Cardiac muscle cell (in vitro differentiated cells and primary cell): ENCODE measurements at regions not wholly inside any gene's neighbourhood (a gene's known extent, or its start where the extent isn't known, plus 50 kb on each side); places are given as distances from the start of the nearest gene placed in this dataset.

ENCODE experiments used
- DNase-seq, 2 donors: peaks; one replicate each; pipeline versions ENCODE4 v3.0.0 to v3.0.0-alpha.2; 2010 to 2017; ENCODE audit warnings: low read depth in 1 of 2, low spot score in 1 of 2
- H3K27ac ChIP-seq: fragments of 200-600 bp; sonication (generic); 2 replicates; pipeline ENCODE4 v1.5.1; 2016
- H3K27me3 ChIP-seq: fragments of 200-600 bp; sonication (generic); 2 replicates; pipeline ENCODE4 v1.6.0; 2016; ENCODE audit warnings: control low read depth
- H3K36me3 ChIP-seq: fragments of 200-600 bp; sonication (generic); 2 replicates; pipeline ENCODE4 v1.5.1; 2016; ENCODE audit warnings: control low read depth
- H3K4me1 ChIP-seq: fragments of 200-600 bp; sonication (generic); 2 replicates; pipeline ENCODE4 v1.8.1; 2017; ENCODE audit warnings: low read depth, mild to moderate bottlenecking, mixed run types
- H3K4me3 ChIP-seq: fragments of 200-600 bp; sonication (generic); 2 replicates; pipeline ENCODE4 v1.5.1; 2016; ENCODE audit warnings: mild to moderate bottlenecking
- H3K9me3 ChIP-seq: fragments of 200-600 bp; sonication (generic); 2 replicates; pipeline ENCODE4 v1.5.1; 2017; ENCODE audit warnings: low read depth, mild to moderate bottlenecking, control low read depth
- TF ChIP-seq, protein P1 (sequence below): IDR thresholded peaks from 2 replicates; pipeline ENCODE4 v1.5.1; 2012; ENCODE audit warnings: low read depth, mild to moderate bottlenecking, low read length

DNA sequence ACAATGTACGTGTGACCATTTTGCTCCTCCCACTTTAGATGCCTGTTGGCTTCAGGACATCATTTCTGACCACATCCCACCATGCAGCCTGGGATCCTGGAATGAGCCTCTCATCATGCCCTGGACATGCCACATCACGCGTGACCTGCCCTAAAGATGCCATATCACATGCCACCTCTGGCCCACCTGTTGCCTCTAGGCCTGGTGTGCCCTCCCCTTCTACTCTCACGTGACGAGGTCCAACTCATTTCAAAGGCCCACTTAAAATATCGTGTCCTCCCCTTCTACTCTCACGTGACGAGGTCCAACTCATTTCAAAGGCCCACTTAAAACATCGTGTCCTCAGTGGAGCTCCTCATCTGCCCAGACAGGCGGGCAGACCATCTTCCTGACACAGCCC, 254.9 kb downstream of the TEX36 start:
- H3K27me3 ChIP-seq: no peaks in the 10 kb centered on the region
- no peak overlapping the region for H3K4me3 ChIP-seq
- no peaks in the 10 kb centered on the region for H3K9me3 ChIP-seq
- TF ChIP-seq, protein P1, sequence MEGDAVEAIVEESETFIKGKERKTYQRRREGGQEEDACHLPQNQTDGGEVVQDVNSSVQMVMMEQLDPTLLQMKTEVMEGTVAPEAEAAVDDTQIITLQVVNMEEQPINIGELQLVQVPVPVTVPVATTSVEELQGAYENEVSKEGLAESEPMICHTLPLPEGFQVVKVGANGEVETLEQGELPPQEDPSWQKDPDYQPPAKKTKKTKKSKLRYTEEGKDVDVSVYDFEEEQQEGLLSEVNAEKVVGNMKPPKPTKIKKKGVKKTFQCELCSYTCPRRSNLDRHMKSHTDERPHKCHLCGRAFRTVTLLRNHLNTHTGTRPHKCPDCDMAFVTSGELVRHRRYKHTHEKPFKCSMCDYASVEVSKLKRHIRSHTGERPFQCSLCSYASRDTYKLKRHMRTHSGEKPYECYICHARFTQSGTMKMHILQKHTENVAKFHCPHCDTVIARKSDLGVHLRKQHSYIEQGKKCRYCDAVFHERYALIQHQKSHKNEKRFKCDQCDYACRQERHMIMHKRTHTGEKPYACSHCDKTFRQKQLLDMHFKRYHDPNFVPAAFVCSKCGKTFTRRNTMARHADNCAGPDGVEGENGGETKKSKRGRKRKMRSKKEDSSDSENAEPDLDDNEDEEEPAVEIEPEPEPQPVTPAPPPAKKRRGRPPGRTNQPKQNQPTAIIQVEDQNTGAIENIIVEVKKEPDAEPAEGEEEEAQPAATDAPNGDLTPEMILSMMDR: no peak
- no peak overlapping the region for H3K27ac ChIP-seq
- DNase-seq: no peak
- no peaks in the 10 kb centered on the region for H3K36me3 ChIP-seq
- no peaks in the 10 kb centered on the region for H3K4me1 ChIP-seq

DNA sequence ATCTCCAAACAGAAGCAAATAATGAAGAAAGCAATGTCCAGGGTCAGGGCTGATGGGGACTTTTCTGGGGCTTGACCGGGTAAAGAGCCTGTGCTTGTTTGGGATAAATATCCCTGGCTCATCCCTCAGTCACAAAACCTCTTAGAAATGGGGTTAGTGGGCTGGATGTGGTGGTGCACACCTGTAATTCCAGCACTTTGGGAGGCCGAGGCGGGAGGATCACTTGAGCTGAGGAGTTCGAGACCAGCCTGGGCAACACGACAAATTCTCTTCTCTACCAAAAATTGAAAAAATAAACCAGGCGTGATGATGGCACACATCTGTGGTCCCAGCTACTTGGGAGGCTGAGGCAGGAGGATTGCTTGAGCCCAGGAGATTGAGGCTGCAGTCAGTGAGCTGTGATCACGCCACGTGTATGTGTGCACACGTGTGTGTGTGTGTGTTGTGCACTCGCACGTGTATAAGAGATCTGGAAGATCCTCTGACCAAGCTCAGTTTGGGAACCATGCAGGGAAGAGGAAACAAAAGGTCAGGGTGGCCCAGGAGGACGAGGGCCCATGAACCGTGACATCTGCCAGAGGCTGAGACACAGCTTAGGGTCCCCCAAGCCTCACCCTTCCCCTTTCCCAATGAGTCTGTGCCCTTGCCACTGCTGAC, 258.6 kb downstream of the TEX36 start:
- Histone ChIP-seq H3K27me3 (no peaks in the 10 kb centered on the region), H3K4me1 (no peaks in the 10 kb centered on the region), H3K9me3 (no peaks in the 10 kb centered on the region), H3K36me3 (no peaks in the 10 kb centered on the region), H3K27ac (no peak overlapping the region), H3K4me3 (no peak overlapping the region)
- TF ChIP-seq, protein P1: no peak
- no peak for DNase-seq

DNA sequence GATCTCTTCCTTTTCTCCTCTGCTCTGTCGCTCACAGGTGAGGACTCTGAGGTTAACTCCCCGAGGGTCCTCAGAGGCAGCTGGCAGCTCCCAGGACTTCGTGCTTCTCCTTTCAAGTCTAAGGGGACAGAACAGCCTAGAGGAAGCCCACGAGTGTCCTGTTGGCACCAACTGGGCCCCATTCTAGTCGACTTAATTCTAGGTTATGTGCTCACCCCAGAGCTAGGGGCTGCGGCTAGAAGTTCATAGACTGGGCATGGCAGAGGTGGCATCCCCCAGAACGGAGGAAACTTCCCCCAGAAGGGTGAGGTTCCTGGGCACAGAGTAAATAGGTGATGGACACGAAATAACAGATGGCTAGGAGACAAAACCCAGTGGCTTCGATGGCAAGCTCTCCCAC, 259.4 kb downstream of the TEX36 start:
- H3K27me3 ChIP-seq: no peaks in the 10 kb centered on the region

DNA sequence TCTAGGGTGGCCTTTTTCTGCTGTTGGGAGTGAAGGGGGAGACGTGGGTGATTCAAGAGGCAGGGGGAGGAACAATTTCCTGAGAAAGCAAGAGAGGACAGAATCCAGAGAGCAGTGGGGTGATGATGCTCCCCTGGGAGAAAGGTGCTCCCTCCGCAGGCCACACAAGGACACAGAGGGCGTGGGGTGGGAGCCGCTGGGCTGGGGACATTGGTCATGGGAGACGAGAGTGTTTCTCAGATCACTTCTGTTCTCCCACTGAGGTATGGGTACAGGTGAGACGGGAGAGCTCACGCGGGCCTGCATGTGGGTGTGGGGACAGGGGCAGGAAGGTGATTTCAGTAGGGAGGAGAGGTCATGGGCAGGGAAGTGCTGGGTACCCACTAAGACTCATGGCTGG, 259.5 kb upstream of the CTBP2 start:
- H3K36me3 ChIP-seq: no peaks in the 10 kb centered on the region
- TF ChIP-seq, protein P1: no peak
- no peak overlapping the region for H3K4me3 ChIP-seq
- H3K4me1 ChIP-seq: no peaks in the 10 kb centered on the region
- H3K27me3 ChIP-seq: no peaks in the 10 kb centered on the region
- no peak for DNase-seq
- H3K9me3 ChIP-seq: no peaks in the 10 kb centered on the region
- H3K27ac ChIP-seq: no peak overlapping the region

More for the DNA sequence above, 259.4 kb downstream of the TEX36 start:
- TF ChIP-seq, protein P1: no peak
- DNase-seq: no peak
- H3K4me1 ChIP-seq: no peaks in the 10 kb centered on the region
- no peaks in the 10 kb centered on the region for H3K9me3 ChIP-seq
- no peak overlapping the region for H3K4me3 ChIP-seq
- no peaks in the 10 kb centered on the region for H3K36me3 ChIP-seq
- H3K27ac ChIP-seq: no peak overlapping the region

DNA sequence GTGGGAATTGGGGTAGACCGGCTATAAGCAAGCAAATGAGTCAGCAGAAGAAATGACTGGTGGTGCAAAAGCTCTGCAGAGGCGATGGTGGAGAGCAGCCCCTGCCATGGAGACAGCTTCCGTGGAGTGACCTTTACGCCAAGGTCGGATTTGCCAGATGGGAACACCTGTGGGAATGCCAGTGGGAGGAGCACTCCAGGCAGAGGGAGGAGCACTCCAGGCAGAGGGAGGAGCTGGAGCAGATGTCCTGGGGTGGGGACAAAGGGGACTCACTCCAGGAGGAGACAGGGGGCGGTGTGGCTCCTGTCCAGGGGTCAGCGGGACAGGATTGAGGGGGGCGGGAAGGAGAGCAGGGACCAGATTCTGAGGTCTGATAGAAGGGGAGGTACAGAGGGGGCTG, 258.8 kb upstream of the CTBP2 start:
- TF ChIP-seq, protein P1: no peak
- Histone ChIP-seq H3K36me3 (no peaks in the 10 kb centered on the region), H3K9me3 (no peaks in the 10 kb centered on the region), H3K4me1 (no peaks in the 10 kb centered on the region), H3K27me3 (no peaks in the 10 kb centered on the region), H3K4me3 (no peak overlapping the region), H3K27ac (no peak overlapping the region)
- no peak for DNase-seq
